SU-DHL-6 (cell line): ENCODE measurements at regions not wholly inside any gene's neighbourhood (a gene's known extent, or its start where the extent isn't known, plus 50 kb on each side); places are given as distances from the start of the nearest gene placed in this dataset.

Experiments used
- CTCF ChIP-seq: fragments of 200-600 bp; sonication (generic); IDR thresholded peaks from one replicate; pipeline ENCODE4 v1.5.1; 2017; ENCODE audit warnings: antibody characterized with exemption, mild to moderate bottlenecking, low read length, moderate library complexity; ENCODE audit not compliant: insufficient read depth, poor library complexity, severe bottlenecking
- EZH2phosphoT487 ChIP-seq: fragments of 200-600 bp; sonication (generic), shearing (Covaris generic); conservative IDR thresholded peaks from 2 replicates; pipeline ENCODE4 v1.6.1; 2018; ENCODE audit warnings: mild to moderate bottlenecking, antibody characterized with exemption, low read length, moderate library complexity, mixed read lengths

GRCh38 chr12:86389949-86390348, 133.8 kb upstream of the MGAT4C start:
- no peak for TF ChIP-seq CTCF
- TF ChIP-seq EZH2phosphoT487: no peak
